ENCODE measurements at regions not wholly inside any gene's neighbourhood (a gene's known extent, or its start where the extent isn't known, plus 50 kb on each side); places are given as distances from the start of the nearest gene placed in this dataset.

DNA sequence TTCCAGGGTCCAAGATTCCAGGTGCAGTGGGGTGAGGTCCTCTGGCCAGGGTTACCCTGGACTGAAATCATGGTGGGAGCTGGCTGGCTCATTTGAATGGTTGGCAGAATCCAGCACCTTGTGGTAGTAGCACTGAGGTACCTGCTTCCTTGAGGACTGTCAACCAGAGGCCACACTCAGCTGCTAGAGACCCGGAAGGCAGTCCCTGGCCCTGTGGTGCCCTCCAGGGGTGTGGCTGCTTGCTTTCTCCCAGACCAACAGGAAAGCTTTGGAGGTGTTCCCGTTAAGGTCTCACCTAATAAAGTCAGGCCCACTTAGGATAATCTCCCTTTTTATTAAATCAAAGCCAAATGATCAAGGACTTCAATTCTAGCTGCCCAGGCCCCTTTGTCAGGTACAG, 107.7 kb upstream of the GDF10 start:
- TF ChIP-seq, protein P1, sequence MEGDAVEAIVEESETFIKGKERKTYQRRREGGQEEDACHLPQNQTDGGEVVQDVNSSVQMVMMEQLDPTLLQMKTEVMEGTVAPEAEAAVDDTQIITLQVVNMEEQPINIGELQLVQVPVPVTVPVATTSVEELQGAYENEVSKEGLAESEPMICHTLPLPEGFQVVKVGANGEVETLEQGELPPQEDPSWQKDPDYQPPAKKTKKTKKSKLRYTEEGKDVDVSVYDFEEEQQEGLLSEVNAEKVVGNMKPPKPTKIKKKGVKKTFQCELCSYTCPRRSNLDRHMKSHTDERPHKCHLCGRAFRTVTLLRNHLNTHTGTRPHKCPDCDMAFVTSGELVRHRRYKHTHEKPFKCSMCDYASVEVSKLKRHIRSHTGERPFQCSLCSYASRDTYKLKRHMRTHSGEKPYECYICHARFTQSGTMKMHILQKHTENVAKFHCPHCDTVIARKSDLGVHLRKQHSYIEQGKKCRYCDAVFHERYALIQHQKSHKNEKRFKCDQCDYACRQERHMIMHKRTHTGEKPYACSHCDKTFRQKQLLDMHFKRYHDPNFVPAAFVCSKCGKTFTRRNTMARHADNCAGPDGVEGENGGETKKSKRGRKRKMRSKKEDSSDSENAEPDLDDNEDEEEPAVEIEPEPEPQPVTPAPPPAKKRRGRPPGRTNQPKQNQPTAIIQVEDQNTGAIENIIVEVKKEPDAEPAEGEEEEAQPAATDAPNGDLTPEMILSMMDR (IDR thresholded peaks at IDR 0.05; ENCODE audit: low read depth, low read length, missing input control), result no peak
- TF ChIP-seq, protein P2, sequence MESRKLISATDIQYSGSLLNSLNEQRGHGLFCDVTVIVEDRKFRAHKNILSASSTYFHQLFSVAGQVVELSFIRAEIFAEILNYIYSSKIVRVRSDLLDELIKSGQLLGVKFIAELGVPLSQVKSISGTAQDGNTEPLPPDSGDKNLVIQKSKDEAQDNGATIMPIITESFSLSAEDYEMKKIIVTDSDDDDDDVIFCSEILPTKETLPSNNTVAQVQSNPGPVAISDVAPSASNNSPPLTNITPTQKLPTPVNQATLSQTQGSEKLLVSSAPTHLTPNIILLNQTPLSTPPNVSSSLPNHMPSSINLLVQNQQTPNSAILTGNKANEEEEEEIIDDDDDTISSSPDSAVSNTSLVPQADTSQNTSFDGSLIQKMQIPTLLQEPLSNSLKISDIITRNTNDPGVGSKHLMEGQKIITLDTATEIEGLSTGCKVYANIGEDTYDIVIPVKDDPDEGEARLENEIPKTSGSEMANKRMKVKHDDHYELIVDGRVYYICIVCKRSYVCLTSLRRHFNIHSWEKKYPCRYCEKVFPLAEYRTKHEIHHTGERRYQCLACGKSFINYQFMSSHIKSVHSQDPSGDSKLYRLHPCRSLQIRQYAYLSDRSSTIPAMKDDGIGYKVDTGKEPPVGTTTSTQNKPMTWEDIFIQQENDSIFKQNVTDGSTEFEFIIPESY (IDR thresholded peaks at IDR 0.05), result no peak
- TF ChIP-seq GABPA (IDR thresholded peaks at IDR 0.05 in 1 of 2, conservative IDR thresholded peaks at IDR 0.05 in 1 of 2), result no peak
- TF ChIP-seq, protein P3, sequence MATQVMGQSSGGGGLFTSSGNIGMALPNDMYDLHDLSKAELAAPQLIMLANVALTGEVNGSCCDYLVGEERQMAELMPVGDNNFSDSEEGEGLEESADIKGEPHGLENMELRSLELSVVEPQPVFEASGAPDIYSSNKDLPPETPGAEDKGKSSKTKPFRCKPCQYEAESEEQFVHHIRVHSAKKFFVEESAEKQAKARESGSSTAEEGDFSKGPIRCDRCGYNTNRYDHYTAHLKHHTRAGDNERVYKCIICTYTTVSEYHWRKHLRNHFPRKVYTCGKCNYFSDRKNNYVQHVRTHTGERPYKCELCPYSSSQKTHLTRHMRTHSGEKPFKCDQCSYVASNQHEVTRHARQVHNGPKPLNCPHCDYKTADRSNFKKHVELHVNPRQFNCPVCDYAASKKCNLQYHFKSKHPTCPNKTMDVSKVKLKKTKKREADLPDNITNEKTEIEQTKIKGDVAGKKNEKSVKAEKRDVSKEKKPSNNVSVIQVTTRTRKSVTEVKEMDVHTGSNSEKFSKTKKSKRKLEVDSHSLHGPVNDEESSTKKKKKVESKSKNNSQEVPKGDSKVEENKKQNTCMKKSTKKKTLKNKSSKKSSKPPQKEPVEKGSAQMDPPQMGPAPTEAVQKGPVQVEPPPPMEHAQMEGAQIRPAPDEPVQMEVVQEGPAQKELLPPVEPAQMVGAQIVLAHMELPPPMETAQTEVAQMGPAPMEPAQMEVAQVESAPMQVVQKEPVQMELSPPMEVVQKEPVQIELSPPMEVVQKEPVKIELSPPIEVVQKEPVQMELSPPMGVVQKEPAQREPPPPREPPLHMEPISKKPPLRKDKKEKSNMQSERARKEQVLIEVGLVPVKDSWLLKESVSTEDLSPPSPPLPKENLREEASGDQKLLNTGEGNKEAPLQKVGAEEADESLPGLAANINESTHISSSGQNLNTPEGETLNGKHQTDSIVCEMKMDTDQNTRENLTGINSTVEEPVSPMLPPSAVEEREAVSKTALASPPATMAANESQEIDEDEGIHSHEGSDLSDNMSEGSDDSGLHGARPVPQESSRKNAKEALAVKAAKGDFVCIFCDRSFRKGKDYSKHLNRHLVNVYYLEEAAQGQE (IDR thresholded peaks at IDR 0.05), result no peak
- no peak for TF ChIP-seq ATF3 (IDR thresholded peaks at IDR 0.05)
- TF ChIP-seq RXRA (IDR thresholded peaks at IDR 0.05), result no peak
- TF ChIP-seq MAX (IDR thresholded peaks at IDR 0.05), result no peak
- no peak for TF ChIP-seq TAF1 (conservative IDR thresholded peaks at IDR 0.05)
- TF ChIP-seq YY1 (IDR thresholded peaks at IDR 0.05), result no peak
- no peak for TF ChIP-seq RAD21 (IDR thresholded peaks at IDR 0.05)
- TF ChIP-seq FOXA2 (IDR thresholded peaks at IDR 0.05), result no peak
- no peak for TF ChIP-seq SP1 (IDR thresholded peaks at IDR 0.05)

Measured in liver (tissue), 3 donors.